ENCODE measurements at regions not wholly inside any gene's neighbourhood (a gene's known extent, or its start where the extent isn't known, plus 50 kb on each side); places are given as distances from the start of the nearest gene placed in this dataset.

DNA sequence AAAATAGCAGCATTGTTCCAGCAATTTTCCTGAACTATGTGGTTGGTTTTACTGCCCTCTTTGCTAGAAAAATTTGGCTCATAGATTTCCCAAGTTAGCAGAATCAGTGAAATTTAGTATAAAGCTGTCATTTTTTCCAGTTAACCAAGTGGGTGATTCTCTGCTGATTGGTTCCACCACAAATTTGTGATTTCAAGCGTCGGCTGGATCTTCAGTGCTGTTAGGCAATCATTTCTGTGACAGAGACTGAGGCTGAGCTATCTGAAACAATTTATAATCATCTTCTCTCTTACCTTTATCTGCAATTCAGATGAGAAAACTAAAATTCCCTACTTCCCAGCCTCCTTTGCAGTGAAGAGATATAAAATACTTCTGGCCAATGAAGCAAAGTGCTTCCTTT, 68.6 kb upstream of the OTUD4 start:
- Mint-ChIP-seq H3K27ac (no peak overlapping the region), H3K9me3 (no peaks in the 10 kb centered on the region), H3K4me3 (no peak overlapping the region), H3K4me1 (ENCODE audit: low read depth) (no peaks in the 10 kb centered on the region), H3K36me3 (ENCODE audit: low read depth) (no peaks in the 10 kb centered on the region), H3K27me3 (peaks cover 21% of the 10 kb centered on the region)
- TF ChIP-seq, protein P1, sequence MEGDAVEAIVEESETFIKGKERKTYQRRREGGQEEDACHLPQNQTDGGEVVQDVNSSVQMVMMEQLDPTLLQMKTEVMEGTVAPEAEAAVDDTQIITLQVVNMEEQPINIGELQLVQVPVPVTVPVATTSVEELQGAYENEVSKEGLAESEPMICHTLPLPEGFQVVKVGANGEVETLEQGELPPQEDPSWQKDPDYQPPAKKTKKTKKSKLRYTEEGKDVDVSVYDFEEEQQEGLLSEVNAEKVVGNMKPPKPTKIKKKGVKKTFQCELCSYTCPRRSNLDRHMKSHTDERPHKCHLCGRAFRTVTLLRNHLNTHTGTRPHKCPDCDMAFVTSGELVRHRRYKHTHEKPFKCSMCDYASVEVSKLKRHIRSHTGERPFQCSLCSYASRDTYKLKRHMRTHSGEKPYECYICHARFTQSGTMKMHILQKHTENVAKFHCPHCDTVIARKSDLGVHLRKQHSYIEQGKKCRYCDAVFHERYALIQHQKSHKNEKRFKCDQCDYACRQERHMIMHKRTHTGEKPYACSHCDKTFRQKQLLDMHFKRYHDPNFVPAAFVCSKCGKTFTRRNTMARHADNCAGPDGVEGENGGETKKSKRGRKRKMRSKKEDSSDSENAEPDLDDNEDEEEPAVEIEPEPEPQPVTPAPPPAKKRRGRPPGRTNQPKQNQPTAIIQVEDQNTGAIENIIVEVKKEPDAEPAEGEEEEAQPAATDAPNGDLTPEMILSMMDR (IDR thresholded peaks at IDR 0.05), result no peak
- ATAC-seq (no peak), DNase-seq (no peak)
- ChIA-PET CTCF (interaction anchor here (0.6 to 1.0 kb wide), 2 partner anchors 15 to 308 kb away, joined by 3 read pairs; no protein-coding TSS in a partner anchor), POLR2A (no interaction called here)
- intact Hi-C loops (cut with micrococcal nuclease), result no loop called here

DNA sequence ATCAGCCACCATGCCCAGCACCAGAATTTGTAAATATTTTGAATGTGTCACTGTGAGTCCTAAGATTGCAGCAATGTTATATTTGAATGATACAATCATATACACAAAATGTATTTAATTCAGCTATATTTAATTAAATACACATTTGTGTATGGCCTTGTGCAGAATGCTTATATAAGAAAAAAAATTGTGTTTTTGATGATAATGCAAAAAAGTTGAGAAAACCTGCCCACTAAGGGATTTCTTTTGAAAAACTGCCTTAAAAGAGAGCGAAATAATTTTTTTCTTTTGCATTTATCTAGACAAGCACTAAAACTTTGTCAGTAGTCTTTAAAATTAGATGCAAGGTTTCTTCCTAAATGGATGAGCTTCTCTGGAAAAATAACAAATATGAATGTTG, 68.1 kb upstream of the OTUD4 start:
- Mint-ChIP-seq H3K9me3 (no peaks in the 10 kb centered on the region), H3K36me3 (ENCODE audit: low read depth) (no peaks in the 10 kb centered on the region), H3K4me1 (ENCODE audit: low read depth) (no peaks in the 10 kb centered on the region), H3K4me3 (no peak overlapping the region), H3K27me3 (peaks cover 21% of the 10 kb centered on the region), H3K27ac (no peak overlapping the region)
- CTCF ChIA-PET, result interaction anchor here (0.6 to 1.0 kb wide), 2 partner anchors 15 to 309 kb away, joined by 3 read pairs; no protein-coding TSS in a partner anchor
- POLR2A ChIA-PET, result no interaction called here
- DNase-seq (no peak), ATAC-seq (no peak)
- TF ChIP-seq, protein P1 (IDR thresholded peaks at IDR 0.05), result no peak
- intact Hi-C loops (cut with micrococcal nuclease), result no loop called here

DNA sequence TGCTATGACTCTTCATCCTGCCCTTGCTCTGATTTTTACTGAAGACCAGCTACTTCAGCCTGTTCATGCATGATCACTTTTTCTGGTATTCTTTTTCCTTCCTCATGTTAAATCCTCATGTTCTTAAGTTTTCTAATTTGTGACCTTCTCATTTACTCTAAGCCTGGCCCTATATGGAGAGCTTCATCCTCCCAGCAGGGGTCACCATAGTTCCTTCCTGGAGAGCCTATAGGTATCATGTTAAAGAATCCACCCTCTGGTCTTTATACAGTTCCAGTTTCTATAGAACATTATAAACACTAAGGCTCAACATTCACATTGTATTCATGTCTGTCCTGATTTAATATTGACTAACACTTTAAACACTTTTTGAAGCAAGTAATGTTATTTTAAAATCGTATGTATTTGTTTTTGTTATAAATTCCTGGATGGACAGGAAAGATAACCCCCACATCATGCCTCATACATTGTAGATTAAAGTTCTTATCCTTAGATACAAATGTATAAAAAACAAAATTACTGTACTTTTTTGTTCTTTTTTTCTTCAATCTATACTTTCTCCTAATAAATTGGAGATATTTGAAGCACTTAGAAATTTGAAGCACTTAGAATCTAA, 53.8 kb upstream of the OTUD4 start:
- H3K4me1 Mint-ChIP-seq (ENCODE audit: low read depth), result no peaks in the 10 kb centered on the region
- intact Hi-C loops (cut with micrococcal nuclease), result loop anchor here (1.0 to 5.0 kb wide), 3 partner anchors 248 to 375 kb away; partner anchors contain the start of gene SMAD1
- H3K4me3 Mint-ChIP-seq, result no peak overlapping the region
- TF ChIP-seq, protein P1 (IDR thresholded peaks at IDR 0.05), result peak; percentile 85
- ChIA-PET POLR2A (no interaction called here), CTCF (interaction anchor here (0.6 to 4.7 kb wide), 25 partner anchors 10 to 389 kb away, joined by 3 to 35 read pairs (median 4); partner anchors contain the start of gene MMAA)
- ATAC-seq (peak; percentile 98), DNase-seq (peak; percentile 79)
- H3K9me3 Mint-ChIP-seq, result no peaks in the 10 kb centered on the region
- H3K27ac Mint-ChIP-seq, result no peak overlapping the region
- H3K27me3 Mint-ChIP-seq, result no peaks in the 10 kb centered on the region
- no peaks in the 10 kb centered on the region for H3K36me3 Mint-ChIP-seq (ENCODE audit: low read depth)

DNA sequence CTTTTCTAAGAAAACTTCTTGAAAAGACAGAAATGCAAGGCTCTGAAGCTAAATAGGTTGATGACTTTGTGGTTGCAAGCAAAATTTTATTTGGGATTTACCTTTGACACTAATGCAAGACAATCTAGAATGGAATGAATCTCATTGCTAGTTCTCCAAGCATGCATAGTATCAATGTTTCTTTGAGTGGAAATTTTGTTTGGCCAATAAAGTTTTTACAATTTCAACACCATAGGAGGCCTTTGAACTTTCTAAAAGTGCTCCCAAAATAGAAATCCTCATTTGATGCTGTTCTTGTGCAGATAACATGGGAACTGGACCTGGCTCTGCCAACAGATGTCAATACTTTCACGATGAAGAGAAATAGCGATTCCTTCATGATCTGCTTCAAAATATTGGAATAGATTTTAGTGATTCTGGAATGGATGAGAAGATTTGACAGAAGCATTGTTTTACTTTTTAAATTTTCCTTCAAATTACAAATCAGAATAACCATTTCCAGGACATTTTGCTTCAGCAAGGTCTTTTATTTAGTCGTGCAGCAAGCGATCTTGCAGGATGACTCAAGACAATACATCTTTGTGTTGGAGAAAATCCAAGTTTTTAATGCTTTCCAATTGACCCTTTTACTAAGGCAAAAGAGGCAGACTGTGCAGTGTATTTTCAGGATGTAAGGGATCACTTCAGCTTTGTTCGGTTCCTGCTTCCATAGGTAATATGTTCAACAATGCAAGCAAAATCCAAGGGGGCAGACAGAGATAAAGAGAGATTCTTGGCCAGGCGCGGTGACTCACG, 51.7 kb upstream of the OTUD4 start:
- DNase-seq (no peak), ATAC-seq (no peak)
- no peak overlapping the region for H3K4me3 Mint-ChIP-seq
- H3K36me3 Mint-ChIP-seq (ENCODE audit: low read depth), result no peaks in the 10 kb centered on the region
- H3K27ac Mint-ChIP-seq, result no peak overlapping the region
- peaks cover 1% of the 10 kb centered on the region for H3K27me3 Mint-ChIP-seq
- TF ChIP-seq, protein P1 (IDR thresholded peaks at IDR 0.05), result no peak
- no peaks in the 10 kb centered on the region for H3K9me3 Mint-ChIP-seq
- no peaks in the 10 kb centered on the region for H3K4me1 Mint-ChIP-seq (ENCODE audit: low read depth)
- ChIA-PET CTCF (interaction anchor here (0.7 to 1.7 kb wide), 3 partner anchors 325 to 385 kb away, joined by 4 to 7 read pairs (median 7); no protein-coding TSS in a partner anchor), POLR2A (no interaction called here)
- intact Hi-C loops (cut with micrococcal nuclease), result loop anchor here (5.0 kb wide), 1 partner anchor 250 kb away; the partner anchor contains the start of gene SMAD1

DNA sequence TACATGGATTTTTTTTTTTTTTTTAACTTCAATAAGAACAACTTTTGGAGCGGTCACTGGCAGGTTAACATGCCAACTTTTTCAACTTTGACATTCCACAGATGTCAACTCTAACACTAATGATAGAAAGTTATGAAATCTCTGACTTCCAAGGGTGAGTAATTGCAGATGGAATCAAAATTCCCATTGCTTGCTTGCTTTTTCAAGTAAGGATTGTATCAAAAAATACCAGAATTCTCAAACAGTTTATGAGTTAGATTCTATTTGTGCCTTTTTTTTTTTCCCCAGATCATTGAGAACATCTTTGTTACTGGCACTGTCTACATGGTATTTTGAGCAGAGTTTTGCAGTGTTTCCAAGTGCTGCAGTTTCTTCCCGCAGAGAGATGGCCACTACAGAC, 50.3 kb upstream of the OTUD4 start:
- intact Hi-C loops (cut with micrococcal nuclease), result loop anchor here (5.0 kb wide), 1 partner anchor 252 kb away; the partner anchor contains the start of gene SMAD1
- H3K9me3 Mint-ChIP-seq, result no peaks in the 10 kb centered on the region
- TF ChIP-seq, protein P1 (IDR thresholded peaks at IDR 0.05), result no peak
- POLR2A ChIA-PET, result no interaction called here
- DNase-seq (no peak), ATAC-seq (no peak)
- H3K27me3 Mint-ChIP-seq, result peaks cover 1% of the 10 kb centered on the region
- no peak overlapping the region for H3K27ac Mint-ChIP-seq
- no peaks in the 10 kb centered on the region for H3K36me3 Mint-ChIP-seq (ENCODE audit: low read depth)
- CTCF ChIA-PET, result interaction anchor here (0.8 to 1.7 kb wide), 2 partner anchors 384 to 386 kb away, joined by 3 to 7 read pairs; no protein-coding TSS in a partner anchor
- H3K4me1 Mint-ChIP-seq (ENCODE audit: low read depth), result no peaks in the 10 kb centered on the region
- H3K4me3 Mint-ChIP-seq, result no peak overlapping the region

Data from activated CD8-positive, alpha-beta T cell treated with anti-CD3 and anti-CD28 coated beads for 36 hours (primary cell).